Lower leg skin (tissue), 4 donors: ENCODE measurements at regions not wholly inside any gene's neighbourhood (a gene's known extent, or its start where the extent isn't known, plus 50 kb on each side); places are given as distances from the start of the nearest gene placed in this dataset.
"Not testable (repeated sequence)": the region's sequence is repeated elsewhere in the genome, so short reads cannot be mapped to it uniquely, and the experiment has no call there.

Source experiments
- DNase-seq, 2 donors: peaks; one replicate each; pipeline ENCODE4 v3.0.0-alpha.2; 2019; ENCODE audit warnings: low spot score in 2 of 2
- H3K4me3 ChIP-seq: fragments of 200-600 bp; sonication (generic); 2 replicates; pipeline ENCODE4 v1.5.1; 2017; ENCODE audit warnings: mild to moderate bottlenecking, low read depth; ENCODE audit not compliant: poor library complexity, severe bottlenecking
- POLR2A ChIP-seq, 2 donors: fragments of 450-650 bp; IDR thresholded peaks; one replicate each; pipeline ENCODE4 v1.6.1; 2016 to 2017; ENCODE audit warnings: antibody characterized with exemption in 2 of 2, mild to moderate bottlenecking in 1 of 2, moderate library complexity in 1 of 2
- WGBS, 2 donors: methylation state at CpG; one replicate each; pipeline ENCODE4 v1.1.5; 2018; 5-methylcytosine and 5-hydroxymethylcytosine counted together
- intact Hi-C: fragments of 100-400 bp; cut with DNase I; formaldehyde crosslinking; loops from one replicate; pipeline ENCODE4 v1.15.0; 2023; ENCODE audit warnings: low total_unique reads
- TF ChIP-seq, protein P1 (sequence below), 3 donors: fragments of 450-650 bp; IDR thresholded peaks; one replicate each; pipeline ENCODE4 v1.5.1; 2016; ENCODE audit warnings: antibody characterized with exemption in 3 of 3, mild to moderate bottlenecking in 3 of 3, moderate library complexity in 2 of 3

GRCh38 chr1:215287362-215287761 lies 204.8 kb downstream of the KCNK2 start:
- intact Hi-C loops = no loop called here
- no peak overlapping the region for H3K4me3 ChIP-seq
- DNase-seq = no peak
- WGBS, 2 donors = 54 to 64% methylated on average over 2 of the region's 2 CpGs
- TF ChIP-seq POLR2A (IDR thresholded peaks at IDR 0.05) = no peak
- TF ChIP-seq, protein P1, sequence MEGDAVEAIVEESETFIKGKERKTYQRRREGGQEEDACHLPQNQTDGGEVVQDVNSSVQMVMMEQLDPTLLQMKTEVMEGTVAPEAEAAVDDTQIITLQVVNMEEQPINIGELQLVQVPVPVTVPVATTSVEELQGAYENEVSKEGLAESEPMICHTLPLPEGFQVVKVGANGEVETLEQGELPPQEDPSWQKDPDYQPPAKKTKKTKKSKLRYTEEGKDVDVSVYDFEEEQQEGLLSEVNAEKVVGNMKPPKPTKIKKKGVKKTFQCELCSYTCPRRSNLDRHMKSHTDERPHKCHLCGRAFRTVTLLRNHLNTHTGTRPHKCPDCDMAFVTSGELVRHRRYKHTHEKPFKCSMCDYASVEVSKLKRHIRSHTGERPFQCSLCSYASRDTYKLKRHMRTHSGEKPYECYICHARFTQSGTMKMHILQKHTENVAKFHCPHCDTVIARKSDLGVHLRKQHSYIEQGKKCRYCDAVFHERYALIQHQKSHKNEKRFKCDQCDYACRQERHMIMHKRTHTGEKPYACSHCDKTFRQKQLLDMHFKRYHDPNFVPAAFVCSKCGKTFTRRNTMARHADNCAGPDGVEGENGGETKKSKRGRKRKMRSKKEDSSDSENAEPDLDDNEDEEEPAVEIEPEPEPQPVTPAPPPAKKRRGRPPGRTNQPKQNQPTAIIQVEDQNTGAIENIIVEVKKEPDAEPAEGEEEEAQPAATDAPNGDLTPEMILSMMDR (IDR thresholded peaks at IDR 0.05) = no peak

GRCh38 chr1:215290018-215290417 lies 207.5 kb downstream of the KCNK2 start:
- TF ChIP-seq, protein P1 (IDR thresholded peaks at IDR 0.05) = no peak
- TF ChIP-seq POLR2A (IDR thresholded peaks at IDR 0.05) = no peak
- H3K4me3 ChIP-seq = no peak overlapping the region
- intact Hi-C loops = no loop called here
- DNase-seq = no peak

DNA sequence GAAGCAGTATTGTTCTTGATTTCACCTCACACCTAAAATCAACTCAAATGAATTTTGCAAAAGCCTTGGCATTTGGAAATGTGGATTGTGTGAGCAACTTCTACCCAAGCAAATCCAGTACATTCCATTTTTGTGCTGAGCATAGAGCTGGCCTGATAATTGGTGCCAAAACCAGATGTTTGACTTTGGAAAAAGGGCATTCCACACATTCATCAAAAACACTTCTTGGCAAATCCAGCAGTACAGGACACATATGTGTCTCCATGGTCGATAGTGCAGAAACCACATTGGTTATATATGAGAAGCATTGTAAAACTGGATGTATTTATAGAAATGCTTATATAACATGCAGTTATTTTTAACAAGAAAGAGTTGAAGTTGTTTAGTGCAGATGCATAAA lies 210.4 kb downstream of the KCNK2 start:
- intact Hi-C loops = no loop called here
- no peak for TF ChIP-seq POLR2A (IDR thresholded peaks at IDR 0.05)
- TF ChIP-seq, protein P1 (IDR thresholded peaks at IDR 0.05) = no peak
- no peak for DNase-seq
- WGBS, 2 donors = 54 to 60% methylated on average over 1 of the region's 1 CpG
- H3K4me3 ChIP-seq = no peak overlapping the region

- 83 to 88% methylated on average over 2 of the region's 2 CpGs for WGBS, 2 donors
- no peak for DNase-seq
- intact Hi-C loops = no loop called here
- H3K4me3 ChIP-seq = no peak overlapping the region
- TF ChIP-seq, protein P1 (IDR thresholded peaks at IDR 0.05) = no peak
- TF ChIP-seq POLR2A (IDR thresholded peaks at IDR 0.05) = no peak
Observed at GRCh38 chr1:215306426-215306825, 223.9 kb downstream of the KCNK2 start.

- DNase-seq = no peak
- intact Hi-C loops = no loop called here
- TF ChIP-seq, protein P1 (IDR thresholded peaks at IDR 0.05) = no peak
- TF ChIP-seq POLR2A (IDR thresholded peaks at IDR 0.05) = no peak
- WGBS, 2 donors = 33 to 54% methylated on average over 1 of the region's 1 CpG
- H3K4me3 ChIP-seq = no peak overlapping the region
Observed at GRCh38 chr1:215321802-215322201, 239.3 kb downstream of the KCNK2 start.

- intact Hi-C loops, DNase-seq: not testable (repeated sequence)
- WGBS, 2 donors = 67 to 97% methylated on average over 3 of the region's 3 CpGs
Observed at GRCh38 chr1:215323992-215324391, 241.5 kb downstream of the KCNK2 start.

More at GRCh38 chr1:215323992-215324391, 241.5 kb downstream of the KCNK2 start:
- not testable (repeated sequence) for H3K4me3 ChIP-seq
